ENCODE measurements at regions not wholly inside any gene's neighbourhood (a gene's known extent, or its start where the extent isn't known, plus 50 kb on each side); places are given as distances from the start of the nearest gene placed in this dataset.

- TF ChIP-seq SUZ12 (IDR thresholded peaks at IDR 0.05), result no peak
- no peak for TF ChIP-seq ELF4 (IDR thresholded peaks at IDR 0.05)
- TF ChIP-seq CTBP1 (IDR thresholded peaks at IDR 0.05; ENCODE audit: borderline replicate concordance), result no peak
- TF ChIP-seq SP1 (IDR thresholded peaks at IDR 0.05), result no peak
- TF ChIP-seq NFRKB (IDR thresholded peaks at IDR 0.05), result no peak
- no peak for TF ChIP-seq FOXK2 (IDR thresholded peaks at IDR 0.05)
- TF ChIP-seq TARDBP (IDR thresholded peaks at IDR 0.05), result no peak
- TF ChIP-seq FOXM1 (IDR thresholded peaks at IDR 0.05; ENCODE audit: borderline replicate concordance), result no peak
- TF ChIP-seq HDGF (IDR thresholded peaks at IDR 0.05; ENCODE audit: borderline replicate concordance), result no peak
- TF ChIP-seq ARNT (IDR thresholded peaks at IDR 0.05), result no peak
- TF ChIP-seq, protein P1, sequence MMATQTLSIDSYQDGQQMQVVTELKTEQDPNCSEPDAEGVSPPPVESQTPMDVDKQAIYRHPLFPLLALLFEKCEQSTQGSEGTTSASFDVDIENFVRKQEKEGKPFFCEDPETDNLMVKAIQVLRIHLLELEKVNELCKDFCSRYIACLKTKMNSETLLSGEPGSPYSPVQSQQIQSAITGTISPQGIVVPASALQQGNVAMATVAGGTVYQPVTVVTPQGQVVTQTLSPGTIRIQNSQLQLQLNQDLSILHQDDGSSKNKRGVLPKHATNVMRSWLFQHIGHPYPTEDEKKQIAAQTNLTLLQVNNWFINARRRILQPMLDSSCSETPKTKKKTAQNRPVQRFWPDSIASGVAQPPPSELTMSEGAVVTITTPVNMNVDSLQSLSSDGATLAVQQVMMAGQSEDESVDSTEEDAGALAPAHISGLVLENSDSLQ (IDR thresholded peaks at IDR 0.05), result no peak
- TF ChIP-seq BHLHE40 (IDR thresholded peaks at IDR 0.05; ENCODE audit: borderline replicate concordance), result no peak
These were observed 227.6 kb upstream of the PPP1R2C start for GRCh38 chrX:43005561-43005960.

All from HEK293T (cell line).